ENCODE measurements at regions not wholly inside any gene's neighbourhood (a gene's known extent, or its start where the extent isn't known, plus 50 kb on each side); places are given as distances from the start of the nearest gene placed in this dataset.

DNA sequence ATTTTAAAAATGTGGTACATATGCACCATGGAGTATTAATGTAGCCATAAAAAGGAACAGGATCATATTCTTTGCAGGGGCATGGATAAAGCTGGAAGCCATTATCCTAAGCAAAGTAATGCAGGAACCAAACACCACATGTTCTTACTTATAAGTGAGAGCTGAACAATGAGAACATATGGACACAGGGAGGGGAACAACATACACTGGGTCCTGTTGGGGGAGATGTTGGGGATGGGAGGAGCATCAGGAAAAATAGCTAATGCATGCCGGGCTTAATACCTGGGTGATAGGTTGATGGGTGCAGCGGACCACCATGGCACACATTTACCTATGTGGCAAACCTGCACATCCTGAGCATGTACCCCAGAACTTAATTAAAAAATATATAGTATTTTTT, 352.5 kb upstream of the KAZN start:
- no peaks in the 10 kb centered on the region for H3K27me3 ChIP-seq (ENCODE audit: control insufficient read depth, extremely low read depth, insufficient read depth, low read length)
- DNase-seq (ENCODE audit: low read depth, low spot score) (no peak), FAIRE-seq (no peak)
- no peak overlapping the region for H2AFZ ChIP-seq (ENCODE audit: control insufficient read depth, low read length)
- H3K4me2 ChIP-seq (ENCODE audit: control insufficient read depth, extremely low read depth, insufficient read depth, low read depth, low read length) = no peak overlapping the region
- no peak overlapping the region for H3K27ac ChIP-seq (ENCODE audit: control insufficient read depth, insufficient read depth, low read length)
- H3K4me1 ChIP-seq (ENCODE audit: control insufficient read depth, extremely low read depth, insufficient read depth, low read length) = no peaks in the 10 kb centered on the region
- no peak overlapping the region for H3K9ac ChIP-seq (ENCODE audit: control insufficient read depth, extremely low read depth, insufficient read depth, low read length)
- H3K9me1 ChIP-seq (ENCODE audit: control insufficient read depth, extremely low read depth, insufficient read depth, low read length) = no peaks in the 10 kb centered on the region
- TF ChIP-seq, protein P1, sequence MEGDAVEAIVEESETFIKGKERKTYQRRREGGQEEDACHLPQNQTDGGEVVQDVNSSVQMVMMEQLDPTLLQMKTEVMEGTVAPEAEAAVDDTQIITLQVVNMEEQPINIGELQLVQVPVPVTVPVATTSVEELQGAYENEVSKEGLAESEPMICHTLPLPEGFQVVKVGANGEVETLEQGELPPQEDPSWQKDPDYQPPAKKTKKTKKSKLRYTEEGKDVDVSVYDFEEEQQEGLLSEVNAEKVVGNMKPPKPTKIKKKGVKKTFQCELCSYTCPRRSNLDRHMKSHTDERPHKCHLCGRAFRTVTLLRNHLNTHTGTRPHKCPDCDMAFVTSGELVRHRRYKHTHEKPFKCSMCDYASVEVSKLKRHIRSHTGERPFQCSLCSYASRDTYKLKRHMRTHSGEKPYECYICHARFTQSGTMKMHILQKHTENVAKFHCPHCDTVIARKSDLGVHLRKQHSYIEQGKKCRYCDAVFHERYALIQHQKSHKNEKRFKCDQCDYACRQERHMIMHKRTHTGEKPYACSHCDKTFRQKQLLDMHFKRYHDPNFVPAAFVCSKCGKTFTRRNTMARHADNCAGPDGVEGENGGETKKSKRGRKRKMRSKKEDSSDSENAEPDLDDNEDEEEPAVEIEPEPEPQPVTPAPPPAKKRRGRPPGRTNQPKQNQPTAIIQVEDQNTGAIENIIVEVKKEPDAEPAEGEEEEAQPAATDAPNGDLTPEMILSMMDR (optimal IDR thresholded peaks at IDR 0.05 in 1 of 3, IDR thresholded peaks at IDR 0.05 in 1 of 3, conservative IDR thresholded peaks at IDR 0.05 in 1 of 3; ENCODE audit: extremely low read depth in 1 of 3, insufficient read depth in 2 of 3, low read length in 3 of 3) = no peak
- no peak for TF ChIP-seq EZH2 (IDR thresholded peaks at IDR 0.05; ENCODE audit: low read length)
- no peaks in the 10 kb centered on the region for H3K9me3 ChIP-seq (ENCODE audit: control insufficient read depth, low read depth, low read length)
- H3K4me3 ChIP-seq (ENCODE audit: control insufficient read depth in 2 of 3, extremely low read depth in 1 of 3, insufficient read depth in 2 of 3, low read depth in 1 of 3, low read length in 3 of 3) = no peak overlapping the region
- no peaks in the 10 kb centered on the region for H3K79me2 ChIP-seq (ENCODE audit: control insufficient read depth, insufficient read depth, low read length)
- H3K36me3 ChIP-seq (ENCODE audit: control insufficient read depth in 2 of 2, extremely low read depth in 1 of 2, insufficient read depth in 2 of 2, low read length in 2 of 2) = no peaks in the 10 kb centered on the region
- dilution Hi-C loops (cut with MboI; ENCODE audit: extremely low pct_ligation_motif_present, low sequenced_read_pairs) = no loop called here
- no peaks in the 10 kb centered on the region for H4K20me1 ChIP-seq (ENCODE audit: control insufficient read depth, extremely low read depth, insufficient read depth, low read length)

DNA sequence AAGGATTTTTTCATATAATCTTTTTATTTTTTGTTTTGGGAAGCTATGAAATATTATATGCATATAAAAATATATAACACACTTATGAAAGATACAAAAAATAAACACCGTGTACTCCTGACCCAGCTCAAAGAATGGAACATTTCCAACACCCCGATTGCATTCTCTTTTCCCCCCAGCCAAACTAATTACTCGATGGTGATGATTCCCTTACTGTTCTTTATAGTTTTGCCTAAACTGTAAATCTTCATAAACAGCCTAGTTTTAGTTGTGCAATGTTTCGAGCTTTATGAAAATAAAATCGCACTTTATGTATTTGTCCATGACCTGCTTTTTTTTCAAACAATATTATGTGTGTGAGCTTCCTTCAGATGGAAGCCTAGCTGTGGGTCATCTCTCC, 352.0 kb upstream of the KAZN start:
- Histone ChIP-seq H3K9me3 (ENCODE audit: control insufficient read depth, low read depth, low read length) (no peaks in the 10 kb centered on the region), H3K27ac (ENCODE audit: control insufficient read depth, insufficient read depth, low read length) (no peak overlapping the region), H2AFZ (ENCODE audit: control insufficient read depth, low read length) (no peak overlapping the region), H3K4me3 (ENCODE audit: control insufficient read depth in 2 of 3, extremely low read depth in 1 of 3, insufficient read depth in 2 of 3, low read depth in 1 of 3, low read length in 3 of 3) (no peak overlapping the region), H3K4me1 (ENCODE audit: control insufficient read depth, extremely low read depth, insufficient read depth, low read length) (no peaks in the 10 kb centered on the region), H3K27me3 (ENCODE audit: control insufficient read depth, extremely low read depth, insufficient read depth, low read length) (no peaks in the 10 kb centered on the region), H3K79me2 (ENCODE audit: control insufficient read depth, insufficient read depth, low read length) (no peaks in the 10 kb centered on the region), H3K4me2 (ENCODE audit: control insufficient read depth, extremely low read depth, insufficient read depth, low read depth, low read length) (no peak overlapping the region), H3K9me1 (ENCODE audit: control insufficient read depth, extremely low read depth, insufficient read depth, low read length) (no peaks in the 10 kb centered on the region), H3K36me3 (ENCODE audit: control insufficient read depth in 2 of 2, extremely low read depth in 1 of 2, insufficient read depth in 2 of 2, low read length in 2 of 2) (no peaks in the 10 kb centered on the region), H4K20me1 (ENCODE audit: control insufficient read depth, extremely low read depth, insufficient read depth, low read length) (no peaks in the 10 kb centered on the region), H3K9ac (ENCODE audit: control insufficient read depth, extremely low read depth, insufficient read depth, low read length) (no peak overlapping the region)
- FAIRE-seq (no peak), DNase-seq (ENCODE audit: low read depth, low spot score) (no peak)
- dilution Hi-C loops (cut with MboI; ENCODE audit: extremely low pct_ligation_motif_present, low sequenced_read_pairs) = no loop called here
- TF ChIP-seq, protein P1 (optimal IDR thresholded peaks at IDR 0.05 in 1 of 3, IDR thresholded peaks at IDR 0.05 in 1 of 3, conservative IDR thresholded peaks at IDR 0.05 in 1 of 3; ENCODE audit: extremely low read depth in 1 of 3, insufficient read depth in 2 of 3, low read length in 3 of 3) = no peak
- no peak for TF ChIP-seq EZH2 (IDR thresholded peaks at IDR 0.05; ENCODE audit: low read length)
